HG03097 (cell line): ENCODE measurements at regions not wholly inside any gene's neighbourhood (a gene's known extent, or its start where the extent isn't known, plus 50 kb on each side); places are given as distances from the start of the nearest gene placed in this dataset.
"Not testable (repeated sequence)": the region's sequence is repeated elsewhere in the genome, so short reads cannot be mapped to it uniquely, and the experiment has no call there.

Experiments
- ATAC-seq: cut with Tn5 transposase; IDR thresholded peaks from one replicate; pipeline ENCODE4 v1.9.1; 2021; ENCODE audit not compliant: unreplicated experiment, low FRiP score

DNA sequence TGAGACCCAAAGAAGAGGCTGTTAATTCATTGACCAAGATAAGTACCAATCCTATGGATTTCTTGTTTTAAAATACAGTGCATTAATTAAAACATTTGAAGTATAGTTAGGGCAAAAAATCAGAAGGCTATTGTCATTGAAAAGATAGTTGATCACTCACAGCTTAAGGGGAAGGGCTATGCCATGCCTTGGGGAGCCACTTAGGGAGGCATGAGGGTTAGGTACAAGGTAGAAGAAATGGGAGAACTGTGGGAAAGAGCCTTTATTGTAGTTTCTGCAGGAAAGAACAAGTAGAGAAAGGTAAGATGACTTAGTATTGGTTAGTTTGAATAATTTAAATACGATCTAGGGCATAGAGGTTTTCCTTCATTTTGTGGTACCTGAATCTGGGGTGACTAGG, 1285.5 kb upstream of the TMEFF2 start:
- ATAC-seq: no peak

DNA sequence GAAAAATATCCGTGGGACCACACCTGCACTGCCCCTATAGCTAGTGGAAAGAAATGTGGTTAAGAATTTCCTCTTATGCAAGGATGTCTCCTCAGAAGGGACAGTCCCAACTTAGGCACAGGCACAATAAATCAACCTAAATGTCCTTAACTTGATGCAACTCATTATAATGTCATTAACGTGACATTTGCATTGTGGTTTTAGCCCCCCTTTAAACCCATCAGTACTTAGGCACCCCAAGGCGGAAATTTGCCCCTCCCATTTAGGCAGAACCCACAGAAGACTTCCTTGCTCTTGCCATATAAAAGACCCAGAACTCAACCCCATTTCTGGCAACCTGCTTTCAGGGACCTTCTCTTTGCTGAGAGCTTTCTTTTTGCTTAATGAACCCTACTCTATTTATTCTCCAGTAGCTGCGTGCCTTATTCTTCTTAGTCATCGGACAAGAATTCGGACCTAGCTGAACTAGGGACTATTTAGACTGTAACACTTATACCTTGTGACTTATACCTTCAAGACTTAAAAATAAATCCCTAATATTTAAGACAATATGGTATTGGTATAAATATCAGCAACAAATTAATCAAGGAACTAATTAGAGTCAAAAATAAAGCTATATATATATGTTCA, 1281.6 kb upstream of the TMEFF2 start:
- no peak for ATAC-seq

GRCh38 chr2:193475038-193475437, 1280.3 kb upstream of the TMEFF2 start:
- no peak for ATAC-seq

GRCh38 chr2:193469251-193469650, 1274.5 kb upstream of the TMEFF2 start:
- no peak for ATAC-seq

DNA sequence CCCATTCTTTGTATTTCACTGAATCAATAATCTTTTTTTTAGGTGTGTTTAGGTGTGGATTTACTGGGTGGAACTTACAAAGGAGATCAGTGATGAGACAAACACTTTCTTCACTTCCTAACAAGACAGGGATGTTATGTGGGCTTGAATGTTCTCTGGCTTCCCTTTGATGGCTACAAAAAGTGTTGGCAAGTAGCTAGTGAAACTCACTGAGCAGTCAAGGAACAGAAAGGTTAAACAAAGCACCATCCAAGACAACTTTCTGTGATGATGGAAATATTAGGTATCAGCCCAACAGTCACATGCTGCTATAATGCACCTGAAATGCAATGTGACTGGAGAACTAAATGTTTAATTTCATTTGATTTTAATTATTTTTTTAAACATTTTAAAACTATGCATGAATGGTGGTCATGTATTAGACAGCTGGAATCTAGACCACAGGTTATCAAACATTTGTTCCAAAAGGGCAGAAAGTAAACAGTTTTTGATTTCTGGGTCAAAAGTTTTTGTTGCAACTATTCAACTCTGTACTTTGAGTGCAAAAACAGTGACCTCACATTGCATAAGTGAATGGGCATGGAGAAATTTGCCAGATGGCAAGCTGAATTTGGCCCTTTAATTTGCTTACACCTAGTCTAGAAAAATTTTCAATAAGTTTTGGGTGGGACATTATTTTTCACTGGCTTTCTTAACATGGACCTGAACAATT, 1272.7 kb upstream of the TMEFF2 start:
- ATAC-seq: no peak

DNA sequence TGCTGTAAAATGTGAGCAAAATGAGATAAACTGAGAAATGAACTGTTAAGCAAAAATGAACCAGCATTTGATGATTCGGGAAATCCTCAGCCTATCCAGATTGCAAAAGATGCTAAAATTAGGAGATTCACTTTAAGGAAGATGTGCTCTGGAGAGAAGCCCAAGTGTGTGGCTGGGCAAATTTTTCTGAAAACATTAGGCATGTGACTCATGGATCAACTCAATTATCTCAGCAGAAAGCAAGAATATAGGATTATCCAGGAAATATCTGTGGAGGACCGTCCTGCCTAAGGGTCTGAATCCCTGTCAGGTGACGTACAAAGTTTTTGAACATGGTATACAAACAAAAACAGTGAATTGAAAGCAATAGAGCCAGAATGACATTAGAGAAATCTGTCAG, 1268.3 kb upstream of the TMEFF2 start:
- no peak for ATAC-seq

DNA sequence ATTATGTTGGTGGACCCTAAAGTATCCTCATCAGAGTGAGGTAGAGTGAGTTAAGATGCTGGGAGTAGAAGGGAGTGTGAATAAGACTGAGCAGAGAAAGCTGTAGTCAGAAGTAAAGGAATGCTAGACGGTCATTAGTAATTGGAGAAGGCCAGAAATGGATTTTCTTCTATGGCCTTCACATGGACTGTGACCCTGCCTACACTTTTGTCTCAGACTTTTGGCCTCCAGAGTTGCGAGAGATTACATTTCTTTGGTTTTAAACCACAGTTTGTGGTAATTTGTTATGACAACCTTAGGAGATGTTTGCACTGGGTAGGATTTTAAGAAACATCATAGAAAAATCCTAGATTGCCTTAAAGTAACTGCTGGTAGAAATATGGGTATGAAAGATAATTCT, 1267.7 kb upstream of the TMEFF2 start:
- no peak for ATAC-seq

GRCh38 chr2:193461431-193461934, 1266.8 kb upstream of the TMEFF2 start:
- ATAC-seq: no peak

DNA sequence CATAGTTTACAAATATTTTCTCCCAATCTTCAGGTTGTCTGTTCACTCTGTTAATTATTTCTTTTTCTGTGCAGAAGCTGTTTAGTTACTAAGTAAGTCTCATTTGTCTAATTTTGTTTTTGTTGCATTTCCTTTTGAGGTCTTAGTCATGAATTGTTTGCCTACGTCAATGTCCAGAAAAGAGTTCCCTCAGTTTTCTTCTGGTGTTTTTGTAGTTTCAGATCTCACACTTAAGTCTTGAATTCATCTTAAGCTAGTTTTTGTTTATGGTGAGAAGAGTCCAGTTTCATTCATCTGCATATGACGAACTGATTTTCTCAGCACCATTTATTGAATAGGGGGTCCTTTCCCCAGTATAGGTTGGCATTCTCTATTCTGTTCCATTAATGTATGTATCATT, 1252.2 kb upstream of the TMEFF2 start:
- ATAC-seq: no peak

- no peak for ATAC-seq
These were observed 1247.6 kb upstream of the TMEFF2 start for GRCh38 chr2:193442293-193442692.

- no peak for ATAC-seq
These were observed 1233.6 kb upstream of the TMEFF2 start for GRCh38 chr2:193428336-193428818.

- not testable (repeated sequence) for ATAC-seq
These were observed 1217.6 kb upstream of the TMEFF2 start for GRCh38 chr2:193412368-193412767.

- no peak for ATAC-seq
These were observed 1215.2 kb upstream of the TMEFF2 start for GRCh38 chr2:193409951-193410350.

- no peak for ATAC-seq
These were observed 1187.8 kb upstream of the TMEFF2 start for GRCh38 chr2:193382583-193382982.

GRCh38 chr2:193377789-193378188, 1183.1 kb upstream of the TMEFF2 start:
- no peak for ATAC-seq

DNA sequence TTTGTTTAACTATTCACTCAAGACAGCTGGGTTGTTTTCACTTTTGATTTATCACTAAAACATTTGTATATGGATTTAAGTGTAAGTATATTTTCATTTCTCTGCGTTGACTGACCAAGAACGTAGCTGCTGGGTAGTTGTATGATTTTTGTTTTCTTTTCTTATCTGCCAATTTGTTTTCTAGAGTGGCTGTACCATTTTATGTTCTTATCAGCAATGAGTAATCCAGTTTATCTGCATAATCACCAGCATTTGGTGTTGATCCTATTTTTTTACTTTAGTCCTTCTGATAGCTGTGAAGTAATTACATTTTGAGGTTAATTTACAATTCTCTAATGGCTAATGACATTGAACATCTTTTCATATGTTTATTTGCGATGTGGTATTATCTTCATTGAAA, 1178.4 kb upstream of the TMEFF2 start:
- ATAC-seq: no peak

DNA sequence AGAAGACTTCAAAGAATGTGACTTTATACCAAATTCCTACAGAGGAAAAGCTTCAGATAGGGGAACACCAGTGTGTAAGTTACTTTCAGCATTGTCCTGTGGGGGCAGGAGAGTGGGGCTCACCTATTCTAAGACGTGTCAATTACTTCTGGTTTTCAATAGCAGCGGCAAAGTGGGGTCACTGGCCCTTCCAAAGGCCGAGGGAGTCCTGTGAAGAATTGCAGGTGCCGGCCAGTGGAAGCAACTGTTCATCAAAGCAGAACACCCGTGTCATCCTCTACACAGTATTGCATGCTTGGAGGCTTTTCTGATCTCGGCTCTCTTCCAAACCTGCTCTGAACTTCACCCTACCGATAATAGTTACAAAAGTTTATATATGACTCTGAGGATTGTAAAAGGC, 1176.5 kb upstream of the TMEFF2 start:
- no peak for ATAC-seq

GRCh38 chr2:193368615-193369014, 1173.9 kb upstream of the TMEFF2 start:
- no peak for ATAC-seq

- ATAC-seq: no peak
These were observed 1162.8 kb upstream of the TMEFF2 start for GRCh38 chr2:193357508-193357907.

DNA sequence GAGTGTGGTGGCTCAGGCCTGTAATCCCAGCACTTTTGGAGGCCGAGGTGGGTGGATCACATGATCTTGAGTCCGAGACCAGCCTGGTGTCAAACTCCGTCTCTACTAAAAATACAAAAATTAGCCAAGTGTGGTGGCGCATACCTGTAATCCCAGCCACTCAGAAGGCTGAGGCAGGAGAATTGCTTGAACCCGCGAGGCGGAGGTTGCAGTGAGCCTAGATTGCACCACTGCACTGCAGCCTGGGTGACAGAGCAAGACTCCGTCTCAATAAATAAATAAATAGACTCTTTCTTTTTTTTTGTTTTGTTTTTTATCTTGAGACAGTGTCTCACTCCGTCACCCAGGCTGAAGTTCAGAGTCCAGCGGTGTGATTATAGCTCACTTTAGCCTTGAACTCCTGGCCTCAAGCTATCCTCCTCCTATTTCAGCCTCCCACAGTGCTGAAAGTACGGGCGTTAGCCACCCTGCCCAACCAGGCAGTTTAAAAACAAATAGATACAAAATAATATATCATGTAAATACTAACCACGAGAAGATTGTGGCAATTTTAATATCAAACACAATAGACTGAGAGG, 1158.0 kb upstream of the TMEFF2 start:
- not testable (repeated sequence) for ATAC-seq

DNA sequence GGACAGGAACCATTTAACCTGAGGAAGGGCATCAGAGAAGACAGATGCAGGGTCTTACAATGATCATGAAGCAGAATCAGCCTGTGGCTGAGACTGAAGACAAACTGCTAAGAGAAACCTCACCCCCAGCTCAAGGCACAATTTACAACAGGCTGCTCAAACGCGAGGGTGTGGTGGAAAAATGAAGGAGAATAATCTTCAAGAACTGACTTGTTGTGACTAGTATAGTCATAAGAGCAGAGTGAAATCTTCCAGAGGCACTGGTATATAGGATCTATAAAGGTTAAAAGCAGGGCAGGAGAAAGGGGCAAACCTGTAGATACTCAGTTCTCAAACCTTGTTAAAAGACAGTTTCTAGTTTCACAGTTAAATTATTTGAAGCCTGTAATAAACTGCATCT, 1155.8 kb upstream of the TMEFF2 start:
- ATAC-seq: no peak

- no peak for ATAC-seq
These were observed 1154.9 kb upstream of the TMEFF2 start for GRCh38 chr2:193349642-193350041.
